ENCODE measurements at regions not wholly inside any gene's neighbourhood (a gene's known extent, or its start where the extent isn't known, plus 50 kb on each side); places are given as distances from the start of the nearest gene placed in this dataset.

GRCh38 chr17:73877962-73878361 is 233.7 kb upstream of the SDK2 start:
- H2AFZ ChIP-seq (ENCODE audit: low read depth, low read length), result no peak overlapping the region
- H3K27me3 ChIP-seq (ENCODE audit: low read depth, low read length), result peaks cover 9% of the 10 kb centered on the region
- no peak overlapping the region for H3K9ac ChIP-seq (ENCODE audit: low read length)
- H4K20me1 ChIP-seq (ENCODE audit: insufficient read depth, low read length), result no peaks in the 10 kb centered on the region
- no peak overlapping the region for H3K4me3 ChIP-seq (ENCODE audit: low read length)
- no peaks in the 10 kb centered on the region for H3K79me2 ChIP-seq (ENCODE audit: low read length)
- H3K4me2 ChIP-seq (ENCODE audit: low read length), result no peak overlapping the region
- H3K4me1 ChIP-seq (ENCODE audit: low read length), result peaks cover 19% of the 10 kb centered on the region
- TF ChIP-seq EZH2phosphoT487 (IDR thresholded peaks at IDR 0.05; ENCODE audit: low read depth), result no peak
- TF ChIP-seq, protein P1, sequence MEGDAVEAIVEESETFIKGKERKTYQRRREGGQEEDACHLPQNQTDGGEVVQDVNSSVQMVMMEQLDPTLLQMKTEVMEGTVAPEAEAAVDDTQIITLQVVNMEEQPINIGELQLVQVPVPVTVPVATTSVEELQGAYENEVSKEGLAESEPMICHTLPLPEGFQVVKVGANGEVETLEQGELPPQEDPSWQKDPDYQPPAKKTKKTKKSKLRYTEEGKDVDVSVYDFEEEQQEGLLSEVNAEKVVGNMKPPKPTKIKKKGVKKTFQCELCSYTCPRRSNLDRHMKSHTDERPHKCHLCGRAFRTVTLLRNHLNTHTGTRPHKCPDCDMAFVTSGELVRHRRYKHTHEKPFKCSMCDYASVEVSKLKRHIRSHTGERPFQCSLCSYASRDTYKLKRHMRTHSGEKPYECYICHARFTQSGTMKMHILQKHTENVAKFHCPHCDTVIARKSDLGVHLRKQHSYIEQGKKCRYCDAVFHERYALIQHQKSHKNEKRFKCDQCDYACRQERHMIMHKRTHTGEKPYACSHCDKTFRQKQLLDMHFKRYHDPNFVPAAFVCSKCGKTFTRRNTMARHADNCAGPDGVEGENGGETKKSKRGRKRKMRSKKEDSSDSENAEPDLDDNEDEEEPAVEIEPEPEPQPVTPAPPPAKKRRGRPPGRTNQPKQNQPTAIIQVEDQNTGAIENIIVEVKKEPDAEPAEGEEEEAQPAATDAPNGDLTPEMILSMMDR (IDR thresholded peaks at IDR 0.05; ENCODE audit: low read depth, low read length), result no peak
- no peaks in the 10 kb centered on the region for H3K36me3 ChIP-seq (replicated peaks; ENCODE audit: low read depth, low read length)
- no peaks in the 10 kb centered on the region for H3K9me3 ChIP-seq (ENCODE audit: insufficient read depth, low read length)
- no peak overlapping the region for H3K27ac ChIP-seq (ENCODE audit: low read length)

DNA sequence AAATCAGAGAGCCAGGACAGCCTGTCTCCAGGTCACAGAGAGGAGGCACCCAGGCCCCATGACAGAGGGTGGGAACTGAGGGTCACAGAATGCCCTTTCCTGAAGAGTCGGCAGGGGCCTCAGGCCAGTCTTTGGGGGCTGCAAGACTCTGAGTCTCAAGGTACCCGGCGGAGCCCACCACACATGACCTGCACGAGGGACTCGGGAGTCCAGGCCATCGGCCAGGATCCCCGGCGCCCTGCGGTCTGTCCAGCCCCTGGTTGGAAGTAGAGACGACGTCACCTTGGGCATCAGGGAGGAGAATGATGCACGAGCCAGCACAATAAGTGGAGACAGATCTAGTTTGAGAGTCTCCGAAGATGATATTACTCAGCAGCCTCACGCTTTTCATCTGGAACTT is 234.7 kb upstream of the SDK2 start:
- Histone ChIP-seq H3K79me2 (ENCODE audit: low read length) (no peaks in the 10 kb centered on the region), H3K4me2 (ENCODE audit: low read length) (no peak overlapping the region), H3K9ac (ENCODE audit: low read length) (no peak overlapping the region), H3K36me3 (replicated peaks; ENCODE audit: low read depth, low read length) (no peaks in the 10 kb centered on the region), H3K27ac (ENCODE audit: low read length) (no peak overlapping the region), H3K4me3 (ENCODE audit: low read length) (no peak overlapping the region), H4K20me1 (ENCODE audit: insufficient read depth, low read length) (no peaks in the 10 kb centered on the region), H3K9me3 (ENCODE audit: insufficient read depth, low read length) (no peaks in the 10 kb centered on the region), H3K27me3 (ENCODE audit: low read depth, low read length) (peaks cover 9% of the 10 kb centered on the region), H3K4me1 (ENCODE audit: low read length) (peaks cover 14% of the 10 kb centered on the region), H2AFZ (ENCODE audit: low read depth, low read length) (no peak overlapping the region)
- TF ChIP-seq, protein P1 (IDR thresholded peaks at IDR 0.05; ENCODE audit: low read depth, low read length), result no peak
- TF ChIP-seq EZH2phosphoT487 (IDR thresholded peaks at IDR 0.05; ENCODE audit: low read depth), result no peak

DNA sequence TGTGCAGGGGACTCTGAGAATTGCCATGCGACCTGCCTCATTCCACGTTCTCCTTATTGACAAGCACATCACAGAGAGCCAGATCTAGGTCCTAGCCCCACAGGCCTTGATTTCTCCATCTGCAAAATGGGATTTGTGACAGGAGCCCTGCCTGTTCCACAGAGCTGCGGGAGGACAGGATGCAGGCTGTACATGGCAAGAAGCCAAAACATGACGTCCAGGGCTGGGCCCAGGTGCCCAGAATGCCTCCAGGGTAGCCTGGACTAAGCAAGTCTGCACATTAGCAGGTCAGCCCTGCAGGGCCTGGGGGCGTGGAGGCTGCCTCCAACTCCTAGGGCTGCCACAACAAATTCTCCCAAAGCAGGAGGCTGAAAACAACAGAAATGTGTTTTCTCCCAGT is 235.7 kb upstream of the SDK2 start:
- Histone ChIP-seq H3K27me3 (ENCODE audit: low read depth, low read length) (peaks cover 9% of the 10 kb centered on the region), H4K20me1 (ENCODE audit: insufficient read depth, low read length) (no peaks in the 10 kb centered on the region), H3K9ac (ENCODE audit: low read length) (no peak overlapping the region), H3K4me3 (ENCODE audit: low read length) (no peak overlapping the region), H3K9me3 (ENCODE audit: insufficient read depth, low read length) (no peaks in the 10 kb centered on the region), H3K36me3 (replicated peaks; ENCODE audit: low read depth, low read length) (no peaks in the 10 kb centered on the region), H2AFZ (ENCODE audit: low read depth, low read length) (no peak overlapping the region), H3K4me1 (ENCODE audit: low read length) (peaks cover 3% of the 10 kb centered on the region), H3K27ac (ENCODE audit: low read length) (no peak overlapping the region), H3K4me2 (ENCODE audit: low read length) (no peak overlapping the region), H3K79me2 (ENCODE audit: low read length) (no peaks in the 10 kb centered on the region)
- no peak for TF ChIP-seq EZH2phosphoT487 (IDR thresholded peaks at IDR 0.05; ENCODE audit: low read depth)
- TF ChIP-seq, protein P1 (IDR thresholded peaks at IDR 0.05; ENCODE audit: low read depth, low read length), result no peak

DNA sequence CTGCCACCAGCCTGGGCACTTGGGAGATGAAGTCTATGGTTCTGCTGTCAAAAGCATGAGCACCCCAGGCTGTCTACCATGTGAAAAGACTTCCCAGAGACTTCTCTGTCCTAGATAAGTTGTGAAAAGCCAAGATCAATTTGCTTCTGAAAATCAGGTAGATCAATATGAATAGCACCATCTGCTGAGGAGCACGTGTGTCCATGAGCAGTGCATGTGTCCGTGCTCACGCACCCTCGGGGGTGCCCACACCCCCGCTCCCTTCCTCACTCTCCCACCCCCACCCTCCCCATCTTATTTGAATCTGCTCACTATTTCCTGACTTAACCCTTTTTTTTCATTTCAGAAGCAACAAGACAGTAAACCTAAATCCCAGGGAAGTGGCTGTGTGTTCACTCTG is 238.3 kb upstream of the SDK2 start:
- no peak overlapping the region for H2AFZ ChIP-seq (ENCODE audit: low read depth, low read length)
- H3K36me3 ChIP-seq (replicated peaks; ENCODE audit: low read depth, low read length), result no peaks in the 10 kb centered on the region
- no peaks in the 10 kb centered on the region for H3K9me3 ChIP-seq (ENCODE audit: insufficient read depth, low read length)
- H3K4me2 ChIP-seq (ENCODE audit: low read length), result no peak overlapping the region
- TF ChIP-seq EZH2phosphoT487 (IDR thresholded peaks at IDR 0.05; ENCODE audit: low read depth), result no peak
- TF ChIP-seq, protein P1 (IDR thresholded peaks at IDR 0.05; ENCODE audit: low read depth, low read length), result no peak
- no peaks in the 10 kb centered on the region for H4K20me1 ChIP-seq (ENCODE audit: insufficient read depth, low read length)
- H3K4me3 ChIP-seq (ENCODE audit: low read length), result no peak overlapping the region
- no peak overlapping the region for H3K9ac ChIP-seq (ENCODE audit: low read length)
- no peaks in the 10 kb centered on the region for H3K79me2 ChIP-seq (ENCODE audit: low read length)
- H3K27me3 ChIP-seq (ENCODE audit: low read depth, low read length), result peaks cover 9% of the 10 kb centered on the region
- no peaks in the 10 kb centered on the region for H3K4me1 ChIP-seq (ENCODE audit: low read length)
- no peak overlapping the region for H3K27ac ChIP-seq (ENCODE audit: low read length)

Data from OCI-LY3 (cell line).